Kasumi-1 (cell line): ENCODE measurements at regions not wholly inside any gene's neighbourhood (a gene's known extent, or its start where the extent isn't known, plus 50 kb on each side); places are given as distances from the start of the nearest gene placed in this dataset.

ENCODE experiments used
- DNase-seq, 2 experiments: peaks; one replicate each; lab custom pipeline; 2025; lab: John Stamatoyannopoulos, UW

DNA sequence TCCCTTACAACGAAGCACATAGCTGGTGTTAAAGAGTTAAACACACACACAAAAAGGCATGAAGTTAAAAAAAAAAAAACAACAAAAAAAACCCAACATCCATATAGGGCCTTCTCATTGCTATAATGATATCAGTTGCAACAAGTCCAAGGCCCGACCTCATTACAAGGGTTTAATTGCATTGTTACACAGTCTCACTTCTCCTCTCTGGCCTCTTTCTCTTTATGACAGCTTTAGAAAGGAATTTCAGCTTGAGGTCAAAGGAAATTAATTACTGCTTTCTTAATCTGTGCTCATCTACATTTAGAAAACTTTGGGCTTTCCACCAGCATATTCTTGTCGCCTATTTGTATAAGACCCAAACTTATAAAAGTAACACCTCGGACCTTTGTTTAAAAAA, 342.1 kb downstream of the NR2F2 start:
- no peak for DNase-seq

GRCh38 chr15:96678386-96678785, 347.9 kb downstream of the NR2F2 start:
- no peak for DNase-seq

DNA sequence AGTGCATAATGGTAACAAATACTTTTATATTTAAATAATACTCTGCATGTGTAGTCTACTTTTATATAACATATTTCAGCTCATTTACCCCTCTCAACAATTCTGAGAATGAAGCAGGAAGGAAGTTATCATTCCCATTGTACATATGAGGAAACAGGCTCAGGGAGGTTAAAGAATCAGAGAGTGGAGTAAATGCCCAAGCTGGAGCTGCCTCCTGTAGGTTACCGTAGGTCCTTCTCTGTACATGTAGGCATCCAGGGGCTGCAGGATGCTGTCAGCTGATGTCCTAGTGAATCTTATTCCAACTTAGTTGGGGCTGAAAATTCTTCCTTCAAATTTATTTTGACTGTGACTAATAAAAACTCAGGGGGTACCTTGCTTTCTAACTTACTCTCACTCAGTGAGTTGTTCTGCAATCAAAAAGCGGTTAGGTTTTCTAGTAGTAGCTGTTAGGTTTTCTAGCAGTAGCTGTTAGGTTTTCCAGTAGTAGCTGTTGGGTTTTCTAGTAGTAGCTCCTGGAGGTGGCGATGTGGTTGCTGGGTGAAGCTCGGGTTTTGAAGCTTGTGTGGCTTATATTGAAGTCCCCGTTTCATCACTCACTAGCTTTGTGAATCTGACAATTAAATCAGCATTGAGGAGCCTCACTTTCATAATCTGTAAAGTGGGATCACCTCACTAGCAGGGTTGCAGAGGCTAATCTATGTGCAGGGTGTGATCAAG, 357.0 kb downstream of the NR2F2 start:
- DNase-seq: no peak

GRCh38 chr15:96690733-96691132, 360.2 kb downstream of the NR2F2 start:
- no peak for DNase-seq

GRCh38 chr15:96692826-96693225, 362.3 kb downstream of the NR2F2 start:
- no peak for DNase-seq

DNA sequence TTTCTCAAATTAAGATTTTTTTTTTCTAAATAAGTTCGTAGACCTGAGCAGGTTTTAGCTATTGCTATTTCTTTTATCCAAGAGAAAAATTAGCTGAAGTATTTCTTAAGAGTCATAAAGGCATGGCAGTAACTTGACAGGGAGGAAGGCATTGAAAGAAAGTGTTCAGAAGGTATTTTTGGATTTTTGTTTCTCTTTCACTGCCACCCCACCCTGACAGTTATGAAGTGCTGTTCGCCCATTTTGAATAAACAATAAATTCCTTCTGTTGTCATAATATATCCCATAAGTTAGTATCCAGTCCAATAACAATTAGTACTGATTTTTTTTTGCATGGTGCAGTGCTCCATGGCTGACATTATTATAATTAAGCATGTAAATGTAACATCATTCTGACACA, 363.0 kb downstream of the NR2F2 start:
- DNase-seq: no peak

- DNase-seq: no peak
These were observed 363.6 kb downstream of the NR2F2 start for GRCh38 chr15:96693990-96694517.

GRCh38 chr15:96695426-96695825, 364.9 kb downstream of the NR2F2 start:
- DNase-seq: no peak

DNA sequence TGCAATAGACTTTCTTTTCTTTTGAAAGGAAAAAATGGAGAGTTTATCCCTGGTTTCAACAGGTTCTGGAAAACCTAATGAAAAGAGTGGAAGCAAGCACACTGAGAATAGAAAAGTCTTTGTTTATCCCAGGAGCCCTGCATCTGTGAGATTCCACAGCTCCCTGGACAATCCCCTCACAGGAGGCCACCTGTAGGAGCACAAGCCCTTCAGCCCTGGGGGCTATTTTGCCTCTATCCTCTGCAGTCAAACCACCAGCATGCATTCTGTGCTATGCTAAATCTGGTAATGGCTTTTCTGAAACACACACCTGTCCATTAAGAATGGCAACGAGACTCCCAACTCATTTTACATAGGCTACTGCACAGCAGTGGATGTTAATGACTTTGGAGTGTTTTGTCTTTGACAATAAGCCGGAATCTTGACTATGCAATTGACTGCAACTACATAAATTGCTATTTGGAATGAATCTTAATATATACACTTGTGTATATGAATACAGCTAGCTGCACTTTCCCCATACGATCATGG, 369.4 kb downstream of the NR2F2 start:
- no peak for DNase-seq

GRCh38 chr15:96700555-96700954, 370.1 kb downstream of the NR2F2 start:
- no peak for DNase-seq

DNA sequence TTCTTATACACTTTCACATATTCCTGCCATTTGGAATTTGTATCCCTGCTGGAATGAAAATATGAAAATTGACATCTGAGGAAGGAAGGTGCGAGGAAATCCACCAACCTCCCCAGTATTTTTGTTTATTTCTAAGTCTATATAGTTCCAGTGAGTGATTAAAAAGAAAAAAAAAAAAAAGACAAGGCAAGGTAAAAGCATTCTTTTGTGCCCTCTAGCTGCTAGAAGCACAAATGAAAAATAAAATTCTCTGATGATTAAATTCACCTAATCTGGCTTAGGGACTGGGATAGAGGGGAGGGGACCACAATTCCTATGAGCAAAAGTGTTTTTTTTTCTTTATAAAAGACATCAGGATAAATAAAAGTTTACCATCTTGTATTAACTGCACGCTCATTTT, 370.9 kb downstream of the NR2F2 start:
- no peak for DNase-seq

GRCh38 chr15:96701877-96702276, 371.4 kb downstream of the NR2F2 start:
- no peak for DNase-seq

GRCh38 chr15:96702589-96702988, 372.1 kb downstream of the NR2F2 start:
- DNase-seq: no peak

- no peak for DNase-seq
These were observed 372.6 kb downstream of the NR2F2 start for GRCh38 chr15:96703091-96703490.

DNA sequence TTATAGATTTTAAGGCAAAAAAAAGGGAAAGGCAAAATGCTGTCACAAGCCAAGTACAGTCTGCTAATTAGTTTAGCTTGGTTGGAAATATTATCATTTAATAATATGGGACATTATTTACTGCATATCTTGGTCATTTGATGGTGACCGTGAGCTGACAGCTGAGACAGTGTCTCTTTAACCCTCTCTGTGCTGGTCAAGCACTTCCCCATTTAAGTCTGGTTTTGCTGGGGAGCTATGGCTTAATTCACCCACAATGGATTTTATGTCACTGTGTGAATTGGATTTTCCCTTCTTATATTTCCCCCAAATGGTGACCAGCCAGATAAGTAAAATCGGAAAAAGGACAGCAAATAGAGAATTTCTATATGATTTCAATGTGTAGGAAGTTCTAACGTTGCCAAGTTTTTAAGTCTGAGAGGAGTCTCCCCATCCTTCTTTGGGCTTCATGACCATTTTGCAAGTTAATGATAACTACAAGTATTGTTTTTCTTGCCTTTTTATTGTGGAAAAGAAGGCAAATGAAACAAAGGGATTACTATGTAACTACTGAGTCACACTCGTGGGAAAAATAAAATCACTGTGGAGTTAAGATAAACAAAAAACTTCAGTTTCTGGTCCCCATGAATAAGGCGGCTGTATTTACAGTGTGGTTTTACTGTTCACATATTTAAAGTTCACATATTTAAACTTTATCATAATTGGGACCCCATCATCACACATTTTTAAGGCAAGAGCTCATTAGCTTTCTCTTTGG, 373.5 kb downstream of the NR2F2 start:
- DNase-seq: no peak

DNA sequence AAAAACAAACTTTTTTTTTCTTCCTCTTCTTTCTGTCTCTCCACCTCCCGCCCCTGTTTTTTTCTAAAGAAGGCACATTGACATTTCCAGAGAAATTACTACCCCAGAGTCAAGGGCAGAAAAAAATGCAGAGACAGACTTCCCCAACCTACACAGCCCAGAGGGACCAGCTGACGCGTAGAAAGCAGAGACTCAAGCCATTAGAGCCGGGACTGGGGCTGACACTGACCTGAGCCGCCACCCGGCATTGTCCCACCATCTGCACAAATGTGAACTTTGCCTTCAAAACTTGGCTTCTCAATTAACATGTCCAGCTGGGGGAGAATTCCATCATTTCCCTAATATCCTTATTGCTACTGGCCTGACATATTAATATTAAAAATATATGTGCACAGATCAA, 385.6 kb downstream of the NR2F2 start:
- no peak for DNase-seq

DNA sequence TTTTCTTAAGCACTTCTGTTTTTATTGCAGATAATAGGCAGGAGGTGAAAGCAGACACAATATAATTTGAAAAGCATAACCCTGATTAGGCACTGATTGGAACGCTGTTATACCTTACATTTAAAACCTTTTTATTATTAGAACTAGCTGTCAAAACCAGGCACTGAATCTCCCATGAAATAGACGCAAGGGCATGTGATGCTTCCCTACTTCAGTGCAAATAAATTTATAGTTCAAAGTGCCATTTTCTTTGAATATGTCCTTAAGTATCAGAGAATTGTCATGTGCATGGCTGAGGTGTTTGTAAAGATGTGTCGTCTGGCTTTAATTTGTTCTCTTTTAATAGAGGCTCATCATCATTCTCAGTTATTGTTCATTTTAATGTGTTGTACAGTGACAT, 386.0 kb downstream of the NR2F2 start:
- no peak for DNase-seq

GRCh38 chr15:96720251-96720650, 389.8 kb downstream of the NR2F2 start:
- DNase-seq: peak; percentile 11 to 13

DNA sequence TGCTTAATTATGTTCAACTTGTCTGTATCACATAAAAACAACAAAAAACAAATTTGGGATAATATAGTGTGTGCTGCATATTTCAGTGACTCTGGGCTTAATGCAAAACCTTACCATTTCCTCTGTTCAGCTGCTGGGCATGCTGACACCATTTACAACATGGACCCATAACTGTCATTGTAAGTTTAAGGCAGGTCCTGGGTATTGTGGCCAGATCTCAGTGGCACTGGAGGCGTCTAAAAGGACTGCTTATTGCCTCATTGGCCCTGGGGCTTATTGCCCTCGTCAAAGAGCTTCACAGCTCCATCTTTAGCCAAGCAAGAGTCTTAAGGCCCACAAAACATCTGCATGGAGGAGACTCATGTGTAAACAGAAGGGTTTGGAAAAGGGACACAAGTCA, 390.2 kb downstream of the NR2F2 start:
- DNase-seq: no peak

DNA sequence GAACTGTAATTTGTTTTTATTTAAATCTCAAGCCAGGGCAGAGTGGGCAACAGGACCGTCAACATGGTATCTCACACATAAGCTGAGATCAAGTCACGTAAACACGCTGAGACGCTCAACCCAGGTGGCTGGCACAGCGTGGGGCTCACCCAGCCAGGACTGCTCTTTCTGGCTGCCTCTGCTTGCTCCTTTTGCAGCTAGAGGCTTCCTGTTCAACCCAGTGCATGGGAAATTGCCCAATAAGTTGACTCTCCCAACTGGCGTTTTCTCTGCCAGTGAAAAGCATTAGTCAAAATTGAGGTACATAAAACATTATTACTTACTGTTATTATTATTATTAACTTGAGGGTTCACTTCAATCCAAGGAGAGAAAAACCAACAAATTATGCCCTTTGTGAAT, 398.1 kb downstream of the NR2F2 start:
- DNase-seq: peak; percentile 46 to 60

DNA sequence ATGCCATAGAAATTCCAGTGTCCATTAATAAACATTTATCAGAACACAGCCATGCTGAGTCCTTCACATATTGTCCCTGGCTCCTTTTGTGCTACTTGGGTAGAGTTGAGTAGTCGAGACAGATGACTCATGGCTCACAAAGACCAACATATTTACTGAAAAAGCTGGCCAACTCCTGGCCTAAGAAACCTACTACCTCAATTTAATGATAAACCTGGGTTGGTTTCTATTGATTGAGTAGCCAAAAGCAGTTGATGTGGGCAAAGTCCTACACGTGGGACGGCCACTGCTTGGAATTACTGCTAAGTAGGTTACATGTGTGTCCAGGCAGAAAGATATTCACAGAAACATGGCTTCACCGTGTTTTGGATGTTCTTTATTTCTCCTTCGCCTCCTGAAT, 402.2 kb downstream of the NR2F2 start:
- no peak for DNase-seq

- no peak for DNase-seq
These were observed 403.2 kb downstream of the NR2F2 start for GRCh38 chr15:96733721-96734120.

- no peak for DNase-seq
These were observed 405.2 kb downstream of the NR2F2 start for GRCh38 chr15:96735632-96736240.
